HK-2 (cell line): ENCODE measurements at regions not wholly inside any gene's neighbourhood (a gene's known extent, or its start where the extent isn't known, plus 50 kb on each side); places are given as distances from the start of the nearest gene placed in this dataset.
"Not testable (repeated sequence)": the region's sequence is repeated elsewhere in the genome, so short reads cannot be mapped to it uniquely, and the experiment has no call there.

Experiments used
- DNase-seq: peaks from one replicate; pipeline ENCODE4 v3.0.0-alpha.2; 2018; ENCODE audit not compliant: unreplicated experiment

DNA sequence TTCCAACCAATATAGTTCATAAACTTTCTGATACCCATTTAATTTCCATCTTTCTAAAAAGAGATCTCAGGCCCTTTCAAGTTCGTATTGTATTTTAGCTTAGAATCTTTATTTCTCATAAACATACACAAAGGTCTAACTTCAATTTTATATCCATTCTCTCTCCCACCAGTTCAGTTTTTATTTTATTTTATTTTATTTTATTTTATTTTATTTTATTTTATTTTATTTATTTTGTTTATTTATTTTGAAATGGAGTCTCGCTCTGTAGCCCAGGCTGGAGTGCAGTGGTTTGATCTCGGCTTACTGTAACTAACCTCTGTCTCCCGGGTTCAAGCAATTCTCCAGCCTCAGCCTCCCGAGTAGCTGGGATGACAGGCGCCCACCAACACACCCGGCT lies 552.8 kb downstream of the SLITRK5 start:
- DNase-seq, result no peak

DNA sequence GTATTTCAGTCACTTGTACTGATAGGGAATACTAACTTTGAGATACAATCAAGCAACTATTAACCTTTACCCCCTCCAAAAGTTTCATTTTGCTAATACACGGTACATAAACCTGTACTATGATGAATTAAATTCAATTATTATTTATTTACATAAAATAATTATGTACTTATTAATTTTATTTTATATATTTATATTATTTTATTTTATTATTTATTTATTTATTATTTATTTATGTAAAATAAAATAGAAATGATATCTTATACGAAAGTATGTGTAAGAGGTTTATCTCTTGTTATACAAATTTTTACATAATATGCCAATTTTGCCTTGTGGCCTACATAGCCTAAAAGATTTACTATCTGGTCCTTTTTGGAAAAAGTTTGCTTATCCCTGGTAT lies 564.3 kb downstream of the SLITRK5 start:
- no peak for DNase-seq

DNA sequence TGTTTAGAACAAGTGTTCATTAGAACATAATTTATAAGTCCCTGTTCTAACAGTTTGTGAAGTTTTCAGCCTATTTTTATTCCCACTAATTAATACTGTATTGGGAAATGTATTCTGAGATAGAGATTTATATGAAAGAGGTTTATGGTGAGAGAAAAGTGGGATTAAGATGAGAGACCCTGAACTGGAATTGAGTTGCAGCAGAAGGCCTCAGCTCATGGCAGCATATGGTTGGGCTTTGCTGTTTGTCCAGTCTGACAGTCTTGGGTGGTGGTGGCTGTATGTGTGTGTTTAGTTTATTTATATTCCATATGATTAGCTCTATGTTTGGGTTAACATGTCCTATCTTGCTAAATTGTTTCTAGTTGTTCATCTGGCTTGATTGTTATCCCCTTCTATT lies 575.1 kb downstream of the SLITRK5 start:
- DNase-seq, result no peak

DNA sequence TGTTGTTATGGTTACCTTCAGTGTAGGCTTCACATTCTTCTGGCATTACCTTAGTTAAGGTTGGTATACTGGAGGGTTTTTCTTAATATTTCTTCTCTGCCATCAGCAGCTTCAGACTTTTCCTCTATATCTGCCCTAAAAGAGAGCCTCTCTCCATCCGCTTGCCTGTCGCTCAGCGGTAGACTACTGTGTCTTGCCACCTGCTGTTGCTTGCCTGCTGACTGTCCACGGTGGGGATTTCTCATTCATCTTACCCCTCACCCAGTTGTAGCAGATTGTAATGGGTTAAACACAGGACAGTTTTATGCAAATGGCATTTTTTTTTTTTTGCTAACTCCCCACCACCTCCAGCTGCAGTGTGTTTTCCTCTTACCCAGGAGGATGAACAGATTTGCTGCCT lies 577.2 kb downstream of the SLITRK5 start:
- no peak for DNase-seq

DNA sequence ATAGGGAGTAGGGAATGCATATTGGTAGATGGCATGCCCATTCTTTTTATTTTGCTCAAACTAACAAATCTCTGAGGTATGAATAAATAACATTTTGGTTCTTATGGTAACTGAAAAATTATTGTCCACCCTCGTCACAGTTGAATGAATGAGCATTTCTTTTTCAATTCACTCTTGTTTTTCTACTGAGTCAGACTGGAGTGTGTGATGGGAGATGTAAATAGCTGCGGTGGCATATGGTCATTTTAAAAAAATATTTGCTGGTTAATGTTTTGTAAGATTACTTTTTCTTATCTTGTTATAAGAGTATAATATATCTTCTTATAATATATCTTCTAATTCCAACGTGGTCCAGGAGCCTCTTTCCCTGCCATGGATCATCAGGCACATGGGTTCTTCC lies 586.5 kb downstream of the SLITRK5 start:
- DNase-seq, result no peak

DNA sequence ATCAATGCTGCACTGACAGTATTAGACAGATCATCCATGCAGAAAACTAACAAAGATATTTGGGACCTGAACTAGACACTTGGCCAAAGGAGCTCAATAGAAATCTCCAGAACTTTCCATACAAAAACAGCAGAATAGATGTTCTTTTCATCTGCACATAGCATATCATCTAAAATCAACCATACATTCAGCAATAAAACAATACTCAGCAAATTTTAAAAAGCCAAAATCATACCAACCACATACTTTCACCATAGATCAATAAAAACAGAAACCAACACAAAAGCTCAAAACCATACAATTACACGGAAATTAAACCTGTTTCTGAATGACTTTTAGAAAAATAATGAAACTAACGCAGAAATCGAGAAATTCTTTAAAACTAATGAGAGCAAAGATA lies 592.6 kb downstream of the SLITRK5 start:
- no peak for DNase-seq

DNA sequence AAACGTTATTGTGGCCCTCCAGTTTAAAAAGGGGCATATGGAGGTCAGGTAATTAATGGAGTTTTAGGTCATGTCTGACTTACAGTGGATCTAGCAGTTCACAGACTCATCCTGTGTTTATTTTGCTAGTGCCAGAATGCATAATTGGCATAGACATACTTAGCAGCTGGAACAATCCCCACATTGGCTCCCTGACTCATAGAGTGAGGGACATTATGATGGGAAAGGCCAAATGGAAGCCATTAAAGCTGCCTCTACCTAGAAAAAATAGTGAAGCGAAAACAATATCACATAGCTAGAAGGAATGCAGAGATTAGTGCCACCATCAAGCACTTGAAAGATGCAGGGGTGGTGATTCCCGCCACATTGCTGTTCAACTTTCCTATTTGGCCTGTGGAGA lies 610.7 kb downstream of the SLITRK5 start:
- no peak for DNase-seq

DNA sequence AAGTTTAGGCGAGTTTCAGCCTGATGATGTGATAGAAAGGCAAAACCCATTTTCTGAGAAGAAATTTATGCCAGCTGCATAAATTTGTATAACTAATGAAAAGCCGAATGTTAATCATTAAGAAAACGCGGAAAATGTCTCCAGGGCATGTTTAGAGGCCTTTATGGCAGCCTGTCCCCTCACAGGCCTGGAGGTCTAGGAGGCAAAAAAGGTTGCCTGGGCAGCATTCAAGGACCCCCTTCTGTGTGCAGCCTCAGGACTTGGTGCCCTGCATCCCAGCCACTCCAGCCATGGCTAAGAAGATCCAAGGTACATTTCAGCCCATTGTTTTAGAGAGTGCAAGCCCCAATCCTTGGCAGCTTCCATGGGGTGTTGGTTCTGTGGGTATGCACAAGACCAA lies 614.2 kb downstream of the SLITRK5 start:
- no peak for DNase-seq

DNA sequence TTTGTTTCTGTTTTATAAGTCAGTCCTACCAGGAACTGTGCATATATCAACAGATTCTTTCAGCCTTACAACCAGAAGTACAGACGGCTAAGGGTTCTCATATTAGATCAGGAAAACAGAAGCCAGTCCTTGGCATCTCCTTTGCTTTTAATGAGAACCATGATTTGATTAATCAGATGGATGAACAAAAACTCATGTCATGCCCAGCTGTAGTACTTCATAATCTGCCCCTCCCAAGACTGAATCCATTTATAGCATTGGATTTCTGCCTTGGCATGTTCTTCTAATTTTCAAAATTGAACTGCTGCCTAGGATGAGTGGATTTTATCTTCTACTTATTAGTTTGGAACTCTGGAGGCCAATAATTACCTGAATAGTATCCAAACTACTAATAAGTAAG lies 617.2 kb downstream of the SLITRK5 start:
- DNase-seq, result no peak

DNA sequence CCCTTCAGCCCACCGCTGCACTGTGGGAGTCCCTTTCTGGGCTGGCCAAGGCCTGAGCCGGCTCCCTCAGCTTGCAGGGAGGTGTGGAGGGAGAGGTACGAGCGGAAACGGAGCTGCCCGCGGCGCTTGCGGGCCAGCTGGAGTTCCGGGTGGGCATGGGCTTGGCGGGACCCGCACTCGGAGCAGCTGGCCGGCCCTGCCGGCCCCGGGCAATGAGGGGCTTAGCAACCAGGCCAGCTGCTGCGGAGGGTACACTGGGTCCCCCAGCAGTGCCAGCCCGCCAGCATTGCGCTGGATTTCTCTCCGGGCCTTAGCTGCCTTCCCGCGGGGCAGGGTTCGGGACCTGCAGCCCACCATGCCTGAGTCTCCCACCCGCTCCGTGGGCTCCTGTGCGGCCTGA lies 620.6 kb downstream of the SLITRK5 start:
- DNase-seq, result not testable (repeated sequence)

DNA sequence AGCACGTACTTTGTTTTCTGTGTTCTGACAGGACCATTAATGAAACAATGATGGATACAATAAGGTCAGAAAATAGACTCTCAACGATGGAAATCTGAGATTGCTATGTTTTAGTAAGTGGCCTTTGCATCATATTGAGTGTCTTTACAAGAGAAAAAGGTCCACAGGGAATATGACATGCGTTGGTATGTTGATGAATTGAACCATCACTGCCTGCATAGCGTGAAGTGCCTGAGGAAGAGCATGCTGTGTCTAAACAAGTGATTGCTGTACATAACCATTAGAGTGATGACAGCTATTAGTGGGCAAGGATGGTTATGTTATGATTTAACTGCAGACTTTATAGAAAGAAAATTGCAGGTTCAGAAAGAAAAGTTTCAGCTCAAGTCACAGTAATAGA lies 623.2 kb downstream of the SLITRK5 start:
- no peak for DNase-seq

DNA sequence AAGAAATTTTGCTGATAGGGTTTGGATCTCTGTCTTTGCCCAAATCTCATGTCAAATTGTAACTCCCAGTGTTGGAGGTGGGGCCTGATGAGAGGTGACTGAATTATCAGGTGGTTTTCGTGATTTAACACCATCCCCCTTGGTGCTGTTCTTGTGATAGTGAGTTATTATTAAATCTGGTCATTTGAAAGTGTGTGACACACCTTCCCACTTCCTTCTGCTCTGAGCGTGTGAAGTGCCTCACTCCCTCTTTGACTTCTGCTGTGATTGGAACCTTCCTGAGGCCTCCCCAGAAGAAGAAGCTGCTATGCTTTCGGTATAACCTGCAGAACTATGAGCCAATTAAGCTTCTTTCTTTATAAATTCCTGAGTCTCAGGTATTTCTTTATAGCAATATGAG lies 632.0 kb downstream of the SLITRK5 start:
- DNase-seq, result no peak

DNA sequence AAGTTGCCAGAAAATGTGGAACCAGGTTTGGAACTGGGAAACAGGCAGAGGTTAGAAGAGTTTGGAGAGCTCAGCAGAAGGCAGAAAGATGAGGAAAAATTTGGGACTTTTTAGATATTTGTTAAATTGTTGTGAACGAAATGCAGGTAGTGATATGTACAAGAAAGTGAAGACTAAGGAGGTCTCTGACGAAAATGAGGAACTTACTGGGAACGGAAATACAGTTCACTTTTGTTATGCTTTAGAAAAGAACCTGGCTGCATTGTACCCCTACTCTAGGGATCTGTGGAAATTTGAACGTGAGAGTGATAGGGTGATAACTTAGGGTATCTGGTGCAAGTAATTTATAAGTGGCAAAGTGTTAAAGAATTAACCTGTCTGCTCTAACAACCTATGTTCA lies 632.4 kb downstream of the SLITRK5 start:
- no peak for DNase-seq

DNA sequence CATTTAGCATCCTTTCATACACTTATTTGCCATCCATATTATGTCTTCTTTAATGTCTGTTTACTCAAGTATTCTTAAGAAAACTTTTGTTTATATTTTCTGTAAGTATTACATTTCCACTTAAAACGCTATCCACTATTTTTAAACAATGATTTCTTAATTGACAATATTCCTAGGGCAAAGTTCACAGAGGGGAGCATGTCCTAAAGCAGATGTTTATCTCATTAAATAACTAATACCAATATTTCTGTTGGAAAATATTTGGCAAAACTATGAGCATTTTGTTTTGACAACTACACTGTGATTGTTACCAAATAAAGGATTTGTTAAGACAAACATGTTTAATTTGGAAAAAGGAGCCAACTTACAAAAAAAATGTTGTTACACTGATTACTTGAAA lies 643.3 kb downstream of the SLITRK5 start:
- no peak for DNase-seq

DNA sequence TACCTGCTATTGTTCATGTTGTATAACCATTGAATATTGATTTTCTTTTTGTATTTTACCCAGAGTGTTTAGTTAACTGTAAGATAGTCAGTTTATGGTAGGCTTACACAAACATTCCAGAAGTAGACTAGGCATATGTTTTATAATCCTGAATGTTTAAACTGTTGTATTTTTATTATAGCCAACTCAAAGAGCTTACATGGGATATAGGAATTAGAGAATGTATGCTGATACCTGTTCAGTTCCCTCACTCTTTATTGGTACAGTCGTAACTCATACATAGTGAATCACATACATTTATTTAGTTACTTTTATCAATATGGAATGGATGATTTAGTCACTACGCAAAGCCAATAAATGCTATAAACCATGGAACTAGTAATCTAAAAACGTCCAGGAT lies 657.9 kb downstream of the SLITRK5 start:
- no peak for DNase-seq

DNA sequence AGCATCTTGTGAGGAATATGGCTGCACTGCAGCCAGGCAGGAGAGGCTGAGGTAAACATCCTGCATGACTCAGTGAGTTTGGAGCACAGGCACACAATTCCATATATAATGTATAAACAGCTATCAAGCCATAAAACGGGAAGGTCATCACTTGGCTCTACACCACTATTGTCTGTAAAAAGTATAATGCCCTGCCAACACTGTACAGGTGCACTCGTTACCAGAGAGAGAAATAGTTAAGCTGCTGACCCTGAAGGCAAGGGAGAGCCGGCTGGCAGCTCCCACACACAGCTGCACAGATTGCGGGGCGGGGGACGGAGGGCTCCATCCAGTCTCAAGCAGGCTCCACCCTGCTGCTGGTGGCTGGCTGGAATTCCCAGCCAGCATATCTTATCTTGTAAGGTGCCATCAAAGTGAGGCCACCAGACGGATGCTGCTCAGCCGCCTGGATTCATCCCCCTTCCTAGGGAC lies 668.1 kb downstream of the SLITRK5 start:
- DNase-seq, result no peak

DNA sequence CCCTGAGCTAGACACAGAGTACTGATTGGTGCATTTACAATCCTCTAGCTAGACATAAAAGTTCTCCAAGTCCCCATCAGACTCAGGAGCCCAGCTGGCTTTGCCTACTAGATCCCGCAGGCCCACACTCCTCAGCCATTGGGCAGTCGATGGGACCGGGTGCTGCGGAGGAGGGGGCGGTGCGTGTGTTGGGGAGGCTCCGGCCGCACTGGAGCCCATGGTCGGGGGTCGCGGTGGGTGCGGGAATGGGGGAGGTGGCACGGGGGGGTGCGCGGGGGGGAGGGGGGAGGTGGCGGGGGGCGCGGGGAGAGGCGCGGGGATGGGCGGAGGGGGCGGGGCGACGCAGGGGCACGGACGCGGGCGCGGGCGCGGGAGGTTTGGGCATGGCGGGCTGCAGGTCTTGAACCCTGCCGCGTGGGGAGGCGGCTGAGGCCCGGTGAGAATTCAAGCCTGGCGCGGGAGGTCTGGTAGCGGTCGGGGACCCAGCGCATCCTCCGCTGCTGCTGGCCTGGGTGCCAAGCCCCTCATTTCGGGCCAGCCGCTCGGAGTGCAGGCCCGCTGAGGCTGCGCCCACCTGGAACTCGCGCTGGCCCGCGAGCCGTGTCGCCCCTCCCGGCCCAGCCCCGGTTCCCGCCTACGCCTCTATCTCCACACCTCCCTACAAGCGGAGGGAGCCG lies 674.1 kb downstream of the SLITRK5 start:
- no peak for DNase-seq

DNA sequence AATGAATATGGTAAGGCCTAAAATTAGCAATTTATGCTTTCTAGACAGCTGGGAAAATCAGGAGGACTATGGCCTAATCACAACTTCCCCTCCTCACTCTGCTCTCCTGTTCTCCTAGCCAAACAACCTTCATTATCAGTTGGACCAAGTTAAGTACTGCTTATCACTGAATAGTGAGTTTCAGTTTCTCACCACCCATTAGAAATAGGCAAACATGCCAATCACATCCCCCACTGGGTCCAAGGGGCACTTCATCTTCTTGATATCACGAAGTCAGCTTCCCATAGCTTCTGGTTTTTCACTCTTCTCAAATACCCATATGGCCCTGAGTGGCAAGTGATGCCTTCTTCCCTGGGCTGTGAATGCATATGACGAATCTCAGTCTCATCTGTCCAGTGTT lies 689.6 kb downstream of the SLITRK5 start:
- no peak for DNase-seq

DNA sequence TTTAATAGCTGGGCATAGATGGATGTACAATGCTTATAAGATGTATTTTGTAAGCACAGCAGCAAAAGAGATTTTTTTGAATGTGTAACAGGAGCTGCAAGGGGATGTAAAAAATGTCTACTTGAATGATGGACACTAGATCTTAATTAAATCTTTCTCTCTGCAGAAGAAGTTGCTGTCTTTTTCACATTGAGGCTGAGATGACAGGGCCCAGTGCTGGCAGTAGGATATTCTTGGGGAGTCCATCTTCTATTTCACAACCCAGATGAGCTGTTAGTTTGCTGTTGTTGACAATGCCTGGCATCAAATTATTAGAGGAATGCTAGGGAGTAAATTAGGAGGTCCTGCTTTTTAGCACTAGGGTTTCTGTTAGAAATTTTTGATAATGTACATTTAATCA lies 698.7 kb downstream of the SLITRK5 start:
- no peak for DNase-seq

DNA sequence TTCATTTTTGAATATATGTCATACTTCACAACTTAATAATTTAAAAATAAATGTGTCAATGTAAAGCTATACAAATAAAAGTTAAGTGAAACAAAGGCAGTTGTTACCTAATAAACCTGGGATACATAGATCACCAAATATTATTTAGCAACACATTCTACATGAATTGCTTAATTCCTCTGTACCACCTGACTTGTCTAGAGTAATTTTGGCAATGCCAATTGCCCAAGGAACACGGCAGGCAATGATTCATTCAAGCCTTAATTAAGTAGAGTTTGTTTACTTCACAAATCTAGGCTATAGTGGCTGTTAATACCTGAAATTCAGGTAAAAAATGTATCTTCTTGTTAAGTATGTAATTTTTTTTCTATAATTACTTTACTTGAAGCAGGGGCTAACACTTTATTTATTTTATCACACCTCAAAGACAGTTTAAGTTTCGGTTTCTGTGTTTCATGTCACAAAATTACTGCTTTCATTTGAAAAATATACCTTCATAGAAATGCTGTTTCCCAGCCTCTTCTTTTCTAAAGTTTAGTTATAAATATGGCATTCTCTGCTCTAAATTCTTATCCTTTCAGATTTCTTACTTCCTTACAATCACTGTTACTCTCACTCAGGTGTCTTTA lies 705.7 kb downstream of the SLITRK5 start:
- DNase-seq, result no peak

DNA sequence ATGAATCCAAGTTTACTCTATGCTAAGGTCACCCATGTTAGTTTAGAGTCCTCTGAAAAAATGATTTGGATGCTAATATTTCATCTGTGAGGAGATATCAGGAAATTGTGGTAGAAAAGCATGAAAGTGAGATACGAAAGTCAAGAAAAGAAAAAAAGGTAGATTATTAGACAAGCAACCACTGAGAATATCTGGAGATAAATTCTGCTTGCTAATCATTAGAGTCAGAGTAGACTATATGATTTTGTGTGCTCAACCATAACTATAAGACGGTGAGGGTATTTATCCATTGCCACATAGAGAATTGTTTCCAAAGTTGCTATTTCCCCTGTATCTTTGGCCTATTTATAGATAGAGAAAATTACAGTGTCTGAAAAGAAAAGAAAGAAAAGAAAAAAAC lies 706.7 kb downstream of the SLITRK5 start:
- DNase-seq, result no peak

DNA sequence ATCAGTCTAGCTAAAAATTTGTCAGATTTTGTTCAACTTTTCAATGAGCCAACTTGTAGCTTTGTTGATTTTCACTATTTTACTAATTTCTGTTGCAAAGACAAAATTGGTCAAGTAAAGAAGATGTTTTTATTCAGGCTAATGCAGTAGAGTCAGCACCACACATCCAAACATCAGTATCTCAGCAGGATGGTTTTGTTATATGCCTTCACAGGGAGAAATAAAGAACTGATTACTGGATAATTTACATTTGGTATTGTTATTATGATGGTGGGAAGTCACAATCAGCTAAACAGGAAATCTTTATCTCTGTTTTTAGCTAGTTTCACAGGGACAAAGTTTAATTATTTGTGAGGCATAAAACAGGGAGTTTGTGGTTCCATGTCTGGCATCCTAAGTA lies 713.4 kb downstream of the SLITRK5 start:
- DNase-seq, result no peak

DNA sequence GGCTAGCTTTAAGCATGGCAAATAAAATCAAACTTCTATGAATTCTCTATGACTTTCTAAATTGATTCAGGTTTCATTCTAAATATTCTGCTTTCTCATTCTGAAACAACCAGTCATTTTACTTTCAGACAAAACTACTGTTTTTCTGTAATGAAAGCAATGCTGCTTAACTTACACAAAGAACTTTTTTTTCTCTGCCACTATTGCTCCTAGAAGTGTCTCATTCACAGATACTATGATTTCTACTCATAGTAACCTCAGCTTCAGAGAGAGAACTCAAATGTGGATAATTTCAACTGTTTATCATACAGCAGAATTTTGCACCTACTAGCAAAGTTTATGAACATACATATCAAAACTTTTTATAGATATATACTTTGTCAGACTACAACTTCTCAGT lies 724.6 kb downstream of the SLITRK5 start:
- no peak for DNase-seq

DNA sequence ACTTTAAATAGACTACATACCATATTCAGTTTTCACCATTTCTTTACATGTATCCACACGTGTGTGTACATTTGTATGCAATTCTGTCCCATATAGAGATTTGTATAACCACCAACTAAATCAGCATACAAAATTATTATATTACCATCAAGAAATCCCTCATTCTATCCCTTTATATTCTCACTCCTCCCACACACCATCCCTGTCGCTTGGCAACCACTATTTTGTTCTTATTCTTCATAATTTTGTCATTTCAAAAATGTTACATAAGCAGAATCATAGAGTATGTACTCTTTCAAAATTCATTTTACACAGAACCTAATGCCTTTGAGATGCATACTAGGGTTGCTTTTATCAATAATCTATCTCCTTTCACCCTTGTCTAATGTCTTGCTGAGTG lies 740.5 kb downstream of the SLITRK5 start:
- DNase-seq, result no peak
